Left colon (tissue), 2 donors: ENCODE measurements at regions not wholly inside any gene's neighbourhood (a gene's known extent, or its start where the extent isn't known, plus 50 kb on each side); places are given as distances from the start of the nearest gene placed in this dataset.

ENCODE experiments used
- ATAC-seq: fragments of 200-7000 bp; cut with Tn5 transposase; one replicate; pipeline ENCODE4 v1.9.1; 2020; ENCODE audit warnings: mild to moderate bottlenecking, moderate library complexity
- DNase-seq, 2 donors: peaks; one replicate each; pipeline ENCODE4 v3.0.0-alpha.2; 2020
- intact Hi-C, 2 donors: fragments of 100-400 bp; cut with DNase I in 1 of 2; cut with micrococcal nuclease in 1 of 2; formaldehyde crosslinking; loops; one replicate each; pipeline versions ENCODE4 v1.11.2 to v1.14.0; 2022; cut with DNase I, micrococcal nuclease
- donor health status: DM: no; HTN: no; CAD: no.
- donor health status: DM: yes; HTN: yes; CAD: no.

DNA sequence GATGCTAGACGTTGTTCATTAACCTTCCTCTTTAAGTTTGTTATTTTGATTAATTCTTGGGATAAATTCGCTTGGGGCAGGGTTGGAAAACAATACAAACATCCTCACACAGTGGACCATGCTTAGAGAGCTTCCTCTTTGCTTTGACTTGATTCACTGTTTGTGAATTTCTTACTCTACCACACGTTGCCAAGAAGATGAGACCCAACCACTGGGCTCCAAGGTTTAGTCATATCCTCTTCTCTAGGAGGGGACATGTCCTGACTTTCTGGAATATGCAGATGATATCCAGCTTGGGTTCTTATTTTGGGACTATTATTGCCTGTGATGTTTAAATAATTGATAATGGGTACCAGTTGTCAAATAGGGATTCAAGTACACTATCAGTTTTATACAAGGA is 428.2 kb downstream of the ATP23 start:
- DNase-seq = no peak
- intact Hi-C loops = no loop called here
- no peak for ATAC-seq

DNA sequence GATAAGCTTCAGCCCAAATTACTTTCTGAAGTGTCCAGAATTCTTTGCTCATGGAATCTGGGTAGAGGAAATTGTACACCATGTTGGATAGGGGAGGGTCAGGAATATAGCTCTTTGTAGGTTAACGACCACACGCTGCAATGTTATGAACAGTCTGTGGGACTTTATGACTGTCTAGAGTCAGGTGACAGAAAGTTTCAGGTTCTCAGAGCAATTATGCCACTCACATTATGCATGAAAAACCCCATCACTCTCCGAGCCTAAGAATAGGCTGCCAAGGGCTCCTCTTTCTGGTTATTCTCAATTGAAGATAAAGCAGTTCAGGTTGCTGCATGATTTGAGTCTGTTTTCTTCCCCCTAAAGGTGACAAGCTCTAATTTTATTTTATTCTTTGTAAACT is 430.9 kb downstream of the ATP23 start:
- DNase-seq (no peak), ATAC-seq (no peak)
- intact Hi-C loops = no loop called here

DNA sequence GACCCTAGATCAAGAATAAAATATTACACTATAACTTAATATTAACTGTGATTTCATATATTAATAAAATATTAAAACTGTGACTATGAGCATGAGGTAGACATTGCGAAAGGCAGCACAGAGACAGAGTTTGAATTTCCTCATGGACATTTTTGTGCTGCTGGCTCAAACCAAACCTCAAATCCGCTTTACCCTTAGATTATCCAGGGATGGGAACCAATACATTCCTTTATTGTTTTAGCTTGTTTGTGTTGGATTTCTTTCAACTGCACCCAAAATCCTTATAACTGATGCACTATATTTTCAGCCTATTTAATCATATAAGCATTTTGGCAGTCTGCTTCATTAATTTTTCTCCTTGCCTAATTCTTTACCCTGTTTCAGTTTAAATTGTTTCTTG is 436.7 kb downstream of the ATP23 start:
- DNase-seq (no peak), ATAC-seq (no peak)
- intact Hi-C loops = no loop called here

DNA sequence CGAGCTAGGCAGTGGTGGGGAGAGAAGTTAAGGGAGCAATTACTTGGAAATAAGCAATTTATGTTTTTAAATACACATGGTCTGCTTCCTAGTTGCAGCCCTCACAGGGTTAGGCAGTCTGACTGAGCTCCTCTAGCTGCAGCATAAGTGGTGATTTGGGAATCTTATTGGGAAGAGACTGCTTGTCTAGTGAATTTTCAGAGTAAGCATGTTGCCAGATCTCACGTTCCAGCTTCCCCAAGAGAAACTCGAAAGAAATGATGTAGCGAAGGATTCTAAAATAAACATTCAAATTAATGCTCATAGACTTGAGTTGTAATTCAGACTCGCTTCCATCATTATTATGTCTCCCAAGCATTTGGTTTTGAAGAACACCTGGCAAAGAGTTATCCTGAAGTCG is 440.2 kb downstream of the ATP23 start:
- ATAC-seq = no peak
- no peak for DNase-seq
- intact Hi-C loops = no loop called here

DNA sequence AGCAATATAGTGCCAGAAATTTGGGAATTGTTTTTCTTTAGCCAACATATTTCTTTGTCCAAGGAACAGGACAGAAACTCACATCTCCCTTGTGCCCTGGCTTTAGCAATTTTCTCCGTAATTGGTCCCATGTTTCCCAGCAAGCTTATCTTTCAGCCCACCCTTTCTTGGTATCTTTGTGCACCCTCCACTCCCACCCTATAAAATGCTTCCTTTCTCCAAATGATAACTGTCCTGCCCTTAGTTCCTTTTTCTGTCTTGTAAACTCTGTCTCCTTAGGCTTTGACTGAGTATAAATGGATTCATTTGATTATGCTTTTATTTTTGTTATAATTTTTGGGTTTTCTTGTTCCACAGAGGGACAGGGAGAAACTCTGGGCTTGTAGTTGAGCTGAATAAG is 442.8 kb downstream of the ATP23 start:
- DNase-seq (no peak), ATAC-seq (no peak)
- intact Hi-C loops = no loop called here

DNA sequence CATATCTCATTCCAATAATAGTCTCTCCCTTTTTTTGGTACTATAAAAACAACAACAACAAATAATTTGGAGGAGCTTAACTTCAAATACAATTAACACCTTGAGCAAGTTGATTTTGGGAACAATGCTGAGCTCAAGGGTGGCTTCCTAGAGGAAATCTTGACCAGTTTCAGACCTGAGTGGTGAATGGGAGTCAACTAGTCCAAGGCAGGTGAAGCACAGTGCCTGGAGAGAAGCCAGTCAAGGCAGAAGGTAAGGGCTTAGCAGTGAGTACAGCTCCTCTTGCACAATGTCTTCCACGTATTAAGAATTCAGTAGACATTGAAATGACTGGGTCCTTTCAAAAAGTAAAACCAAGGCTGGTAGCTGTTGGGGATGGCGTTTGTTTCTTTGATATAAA is 444.8 kb downstream of the ATP23 start:
- no peak for DNase-seq
- intact Hi-C loops = no loop called here

DNA sequence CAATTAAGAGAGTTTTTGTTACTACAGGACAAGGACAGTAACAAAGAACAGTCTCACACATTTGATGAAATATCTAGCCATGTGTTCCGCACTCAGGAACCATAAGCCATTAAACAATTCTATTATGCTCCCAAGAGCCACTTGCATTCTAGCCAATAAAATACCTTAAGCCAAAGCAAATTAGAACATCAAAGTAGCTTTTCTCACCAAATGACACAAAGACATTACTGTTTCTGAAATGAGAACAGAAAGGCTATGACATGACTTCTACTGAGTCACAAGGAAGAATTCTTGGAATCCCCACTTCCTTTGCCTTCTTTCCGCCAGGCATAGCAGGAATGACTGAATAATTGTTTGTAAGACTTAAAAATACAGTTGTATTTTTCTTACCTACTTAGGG is 445.8 kb downstream of the ATP23 start:
- intact Hi-C loops = no loop called here
- DNase-seq = no peak
- ATAC-seq = no peak

More for the DNA sequence above, 444.8 kb downstream of the ATP23 start:
- ATAC-seq = no peak

DNA sequence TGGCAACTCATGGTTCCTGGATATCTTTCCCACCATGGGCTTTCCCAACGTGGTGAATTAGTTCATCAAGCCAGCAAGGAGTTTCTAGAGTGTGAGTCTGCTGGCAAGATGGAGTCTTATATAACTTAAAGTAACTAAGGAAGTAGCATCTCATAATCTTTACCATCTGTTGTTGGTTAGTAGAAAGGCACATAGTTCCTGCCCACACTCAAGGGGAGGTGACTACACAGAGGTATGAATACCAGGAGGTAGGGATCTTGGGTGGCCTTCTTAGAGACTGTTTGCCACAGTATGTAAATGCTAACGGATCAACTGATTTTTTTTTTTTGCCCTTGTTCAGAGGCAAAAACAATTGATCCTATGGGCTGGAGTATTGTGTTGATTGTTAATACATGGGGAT is 446.9 kb downstream of the ATP23 start:
- intact Hi-C loops = no loop called here
- ATAC-seq = no peak
- DNase-seq = no peak

DNA sequence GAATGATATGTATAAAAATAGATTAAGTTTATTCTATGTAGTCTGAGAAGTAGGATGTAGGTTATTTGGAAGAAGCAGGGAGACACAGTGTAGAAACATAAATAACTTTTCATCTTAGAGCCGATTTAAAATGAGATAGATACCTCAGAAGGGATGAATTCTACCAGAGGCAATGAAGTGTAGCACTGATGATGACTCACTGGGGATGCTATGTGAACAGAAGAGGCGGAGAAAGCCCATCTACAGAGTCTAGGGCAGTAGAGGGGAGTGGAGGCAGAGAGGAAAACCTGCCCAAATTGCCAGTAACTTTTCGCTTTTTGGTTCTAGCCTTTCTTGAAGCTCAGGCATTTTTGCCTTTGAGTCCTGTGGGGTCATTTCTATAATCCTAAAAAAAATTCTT is 451.8 kb downstream of the ATP23 start:
- no peak for DNase-seq
- ATAC-seq = no peak
- intact Hi-C loops = no loop called here

DNA sequence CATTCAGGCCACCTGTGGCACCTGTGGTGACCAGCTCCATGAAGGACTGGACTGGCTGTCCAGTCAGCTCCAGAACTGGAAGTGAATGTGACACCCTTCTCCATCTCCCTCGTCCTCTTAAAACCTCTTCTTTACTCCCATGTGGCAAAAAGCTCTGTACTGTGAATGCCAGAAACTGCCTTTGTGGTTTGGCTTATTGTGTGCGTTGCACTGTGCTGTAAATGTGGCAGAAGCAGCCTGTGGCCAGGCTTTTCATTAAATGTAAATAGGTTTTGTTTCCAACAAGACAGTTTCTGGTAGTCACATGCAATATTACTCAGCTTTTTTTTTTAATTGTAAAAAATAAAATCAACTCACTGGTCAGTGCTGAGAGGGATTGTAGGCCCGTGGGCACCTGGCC is 453.7 kb downstream of the ATP23 start:
- ATAC-seq = no peak
- intact Hi-C loops = no loop called here

DNA sequence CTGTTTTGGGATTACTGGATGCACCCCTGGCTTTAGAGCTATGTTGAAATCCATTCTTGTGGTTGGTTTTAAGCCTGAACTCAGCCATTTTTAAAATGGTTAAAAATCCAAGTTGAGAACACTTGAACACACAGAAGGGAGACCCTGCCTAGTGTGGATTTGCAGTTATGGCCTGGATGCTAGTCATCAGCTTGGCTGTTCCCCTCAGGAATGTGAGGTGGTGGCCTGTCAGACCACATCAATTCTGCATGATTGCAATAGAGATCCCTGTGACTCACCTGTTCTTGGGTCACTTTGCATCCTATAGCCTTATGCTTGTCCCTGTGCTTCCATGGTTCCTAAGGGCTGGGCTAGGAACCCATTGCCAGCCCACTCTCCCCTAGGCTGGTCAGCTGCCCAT is 454.1 kb downstream of the ATP23 start:
- DNase-seq (no peak), ATAC-seq (no peak)
- intact Hi-C loops = no loop called here

More for the DNA sequence above, 453.7 kb downstream of the ATP23 start:
- DNase-seq = no peak

DNA sequence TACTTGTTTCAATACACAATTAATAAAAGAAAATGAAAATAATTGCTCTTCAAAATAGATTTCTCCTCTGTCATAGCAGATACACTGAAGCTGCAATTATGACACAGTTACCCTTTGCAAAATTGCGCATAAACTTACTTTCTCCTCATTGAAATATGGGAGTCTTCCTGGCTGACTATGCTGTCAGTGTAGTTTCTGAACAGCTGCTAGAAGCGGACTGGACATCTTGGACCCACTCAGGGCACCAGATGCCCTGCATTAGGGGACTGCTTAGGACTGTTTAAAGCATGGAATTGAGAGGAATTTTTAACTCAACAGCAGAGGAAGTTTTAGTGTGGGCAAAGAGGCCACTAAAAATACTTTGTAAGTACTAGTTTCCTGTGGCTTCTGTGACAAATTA is 454.9 kb downstream of the ATP23 start:
- DNase-seq = no peak
- intact Hi-C loops = no loop called here
- ATAC-seq = no peak

DNA sequence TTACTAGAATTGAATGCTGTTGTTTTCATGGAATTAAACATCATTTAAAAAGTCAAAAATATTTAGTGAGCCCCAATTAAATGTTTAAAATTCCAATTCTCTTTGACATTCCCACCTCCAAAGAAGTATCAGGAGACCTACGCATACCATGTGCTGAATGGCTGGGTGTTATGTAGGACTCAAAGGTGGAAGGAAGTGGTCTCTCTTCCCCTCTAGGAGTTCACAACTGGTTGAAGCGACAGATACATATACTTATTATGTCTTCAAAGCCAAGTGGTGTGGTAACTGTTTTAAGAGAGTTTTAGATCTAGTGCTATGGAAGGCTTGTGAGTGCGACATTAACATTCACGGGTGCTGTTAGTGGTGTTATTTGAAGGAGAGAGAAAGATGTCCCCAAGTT is 464.0 kb downstream of the ATP23 start:
- ATAC-seq (no peak), DNase-seq (no peak)
- intact Hi-C loops = no loop called here

DNA sequence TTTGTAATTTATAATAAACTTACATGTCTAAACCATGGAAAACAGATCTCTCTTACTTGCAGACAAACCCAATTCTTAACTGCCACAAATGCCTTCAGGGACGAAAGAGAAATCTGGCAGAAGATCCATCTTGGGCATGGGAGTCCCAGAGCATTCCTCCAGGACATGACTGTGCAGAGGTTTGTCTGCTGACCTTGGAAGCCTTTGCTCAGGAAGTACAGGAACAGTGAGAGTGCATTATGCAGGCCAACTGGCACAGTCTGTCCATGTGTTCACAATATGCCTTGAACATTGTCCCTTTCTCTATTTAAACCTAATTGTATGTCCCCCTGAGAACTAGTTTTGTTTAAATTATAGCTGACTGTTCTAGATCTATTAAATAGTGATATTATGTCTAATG is 467.1 kb downstream of the ATP23 start:
- ATAC-seq (no peak), DNase-seq (no peak)
- intact Hi-C loops = no loop called here

DNA sequence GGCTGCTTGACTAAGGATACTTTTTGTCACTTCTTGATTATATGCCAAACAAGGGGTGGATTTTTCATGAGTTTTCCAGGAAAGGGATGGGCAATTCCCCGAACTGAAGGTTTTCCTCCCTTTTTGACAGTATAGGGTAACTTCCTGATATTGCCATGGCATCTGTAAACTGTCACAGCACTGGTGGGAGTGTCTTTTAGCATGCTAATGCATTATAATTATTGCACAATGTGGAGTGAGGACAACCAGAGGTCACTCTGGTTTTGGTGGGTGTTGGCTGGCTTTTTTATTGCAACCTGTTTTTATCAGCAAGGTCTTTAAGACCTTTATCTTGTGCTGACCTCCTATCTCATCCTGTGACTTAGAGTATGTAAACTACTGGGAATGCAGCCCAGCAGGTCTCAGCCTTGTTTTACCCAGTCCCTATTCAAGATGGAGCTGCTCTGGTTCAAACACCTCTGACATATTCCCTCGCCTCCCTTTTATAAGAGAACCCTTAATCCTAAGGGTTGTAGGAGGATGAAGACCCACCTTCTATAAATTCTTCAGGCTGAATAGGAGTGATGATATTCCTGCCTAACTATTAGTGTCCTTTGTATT is 471.2 kb downstream of the ATP23 start:
- DNase-seq (no peak), ATAC-seq (no peak)
- intact Hi-C loops = no loop called here

DNA sequence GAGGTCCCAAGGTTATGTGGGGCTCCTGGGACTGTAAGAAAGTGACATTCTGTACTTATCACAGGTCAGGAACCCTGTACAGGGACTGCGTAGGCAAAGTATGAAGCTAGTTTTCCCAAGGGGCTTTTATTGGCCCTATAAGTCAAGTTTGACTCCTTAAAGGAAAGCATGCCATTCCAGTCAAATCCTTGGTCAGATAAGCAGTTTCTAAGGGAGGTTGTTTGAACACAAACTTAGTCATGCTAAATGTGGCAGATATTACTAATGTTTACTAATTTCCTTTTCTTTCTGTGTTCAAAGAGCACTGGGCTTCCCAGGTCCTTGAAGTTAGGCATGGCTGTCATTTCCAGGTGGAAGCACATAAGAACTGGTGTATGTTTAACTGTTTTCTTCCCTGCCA is 472.4 kb downstream of the ATP23 start:
- no peak for DNase-seq
- intact Hi-C loops = no loop called here
- ATAC-seq = no peak

DNA sequence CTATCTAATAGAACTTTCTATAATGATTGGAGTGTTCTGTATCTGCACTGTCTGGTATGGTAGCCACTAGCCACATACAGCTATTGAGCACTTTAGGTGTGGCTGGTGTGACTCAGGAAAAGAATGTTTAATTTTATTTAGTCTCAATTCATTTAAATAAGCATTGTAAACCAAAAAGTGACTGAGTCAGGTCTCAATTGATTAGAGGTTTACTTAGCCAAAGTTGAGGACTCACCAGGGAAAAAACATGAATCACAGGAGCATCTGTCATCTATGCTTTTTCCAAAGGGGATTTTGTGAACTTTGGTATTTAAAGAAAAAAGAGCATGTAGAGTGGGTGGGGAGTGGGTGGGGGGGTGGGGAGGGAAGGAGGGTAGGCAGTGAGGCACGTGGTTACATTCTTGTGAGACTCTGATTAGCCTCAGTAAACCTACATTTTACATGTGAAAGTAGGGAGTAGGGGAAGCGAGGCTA is 473.1 kb downstream of the ATP23 start:
- no peak for DNase-seq
- intact Hi-C loops = no loop called here
- ATAC-seq = no peak

DNA sequence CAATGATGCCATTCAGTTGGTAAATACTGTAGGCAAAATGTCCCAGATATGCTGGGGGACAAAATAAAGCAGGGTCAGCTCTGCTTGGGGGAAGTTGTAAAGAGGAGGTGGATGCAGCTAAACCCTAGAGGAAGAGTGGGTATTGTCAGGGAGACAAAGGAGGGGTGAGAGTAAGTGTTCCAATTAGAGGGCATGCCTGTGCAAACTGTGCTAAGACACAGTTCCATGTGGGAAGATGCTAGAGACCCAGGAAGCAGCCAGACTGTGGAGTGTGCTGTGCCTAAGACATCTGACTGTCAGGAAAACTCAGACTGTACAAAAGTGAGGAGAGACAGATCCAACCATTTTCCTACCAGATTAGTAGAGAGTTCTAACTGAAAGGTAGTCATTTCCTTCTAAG is 474.3 kb downstream of the ATP23 start:
- ATAC-seq (no peak), DNase-seq (no peak)
- intact Hi-C loops = no loop called here

DNA sequence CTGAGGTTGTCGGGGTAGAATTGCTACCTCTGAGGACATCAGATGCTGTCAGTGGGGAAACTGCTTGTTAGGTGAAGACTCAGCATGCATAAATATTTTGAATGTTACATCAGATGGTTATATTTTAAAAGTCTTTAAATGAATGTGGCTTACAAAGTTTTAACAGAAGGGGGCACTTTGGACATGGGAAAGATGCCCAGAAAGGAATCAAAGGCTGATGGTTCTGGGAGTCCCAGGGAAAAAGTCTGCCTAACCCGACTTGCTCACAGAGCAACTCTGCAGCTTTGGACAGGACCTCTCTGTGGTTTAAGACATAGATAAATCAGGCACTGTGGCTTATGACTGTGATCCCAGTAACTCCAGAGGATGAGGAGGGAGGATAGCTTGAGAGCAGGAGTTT is 474.9 kb downstream of the ATP23 start:
- ATAC-seq = no peak
- DNase-seq = no peak
- intact Hi-C loops = no loop called here

DNA sequence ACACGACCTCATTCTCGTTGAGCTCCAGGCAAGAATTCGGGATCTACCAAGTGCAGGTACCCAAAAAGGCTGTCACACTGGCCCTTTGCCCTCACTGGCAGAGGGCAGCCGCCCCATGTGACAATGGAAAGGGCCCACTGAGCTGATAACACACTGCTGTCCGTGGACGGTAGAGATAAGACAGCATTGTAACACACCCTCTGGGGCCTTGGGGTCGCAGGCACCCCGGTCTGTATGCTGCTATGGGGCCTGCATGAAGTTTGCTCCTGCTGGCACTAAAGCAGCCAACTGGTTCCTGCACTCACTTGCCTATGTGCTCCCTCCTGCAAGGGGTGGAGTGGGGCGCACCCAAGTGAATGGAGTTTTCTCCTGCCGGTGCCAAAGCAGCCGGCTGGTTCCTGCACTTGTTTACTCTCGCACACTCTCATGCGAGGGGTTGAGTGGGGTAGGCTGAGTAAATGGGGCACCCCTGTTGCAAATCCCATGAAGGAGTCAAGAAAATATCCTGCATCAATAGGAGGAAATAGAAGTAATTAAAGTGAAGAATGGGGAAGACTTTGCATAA is 477.9 kb downstream of the ATP23 start:
- intact Hi-C loops = no loop called here
- ATAC-seq (no peak), DNase-seq (no peak)

DNA sequence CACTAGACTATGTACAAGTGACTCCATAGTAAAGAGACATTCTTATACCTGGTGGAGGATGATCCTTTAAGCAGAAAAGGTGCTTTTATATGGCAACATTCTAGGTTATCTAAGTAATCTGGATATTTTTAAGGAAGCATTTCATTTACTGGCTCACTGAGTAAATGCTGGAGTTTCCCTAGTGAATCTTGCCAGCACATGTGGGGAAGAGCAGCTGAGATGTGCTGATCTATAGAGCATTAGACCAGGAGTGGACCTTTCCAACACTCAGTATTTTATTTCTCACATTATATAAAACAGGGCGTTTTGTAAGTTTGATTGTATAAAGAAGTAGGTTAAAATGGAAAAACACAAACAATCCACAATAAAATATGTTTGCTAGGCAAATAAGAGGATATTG is 478.5 kb downstream of the ATP23 start:
- no peak for DNase-seq
- intact Hi-C loops = no loop called here
- no peak for ATAC-seq
